Hepatocyte (in vitro differentiated cells): ENCODE measurements at regions not wholly inside any gene's neighbourhood (a gene's known extent, or its start where the extent isn't known, plus 50 kb on each side); places are given as distances from the start of the nearest gene placed in this dataset.

ENCODE experiments used
- EZH2 ChIP-seq: fragments of 200-600 bp; sonication (generic); IDR thresholded peaks from 2 replicates; pipeline ENCODE4 v1.6.1; 2016; ENCODE audit warnings: antibody characterized with exemption, mild to moderate bottlenecking, borderline replicate concordance
- EZH2phosphoT487 ChIP-seq: fragments of 200-600 bp; sonication (generic); IDR thresholded peaks from one replicate; pipeline ENCODE4 v1.6.1; 2018; ENCODE audit warnings: antibody characterized with exemption, mild to moderate bottlenecking, low read depth, moderate library complexity; ENCODE audit not compliant: unreplicated experiment, severe bottlenecking
- TF ChIP-seq, protein P1 (sequence below): fragments of 200-600 bp; sonication (generic); IDR thresholded peaks from 2 replicates; pipeline ENCODE4 v1.5.1; 2016; ENCODE audit warnings: antibody characterized with exemption, mild to moderate bottlenecking; ENCODE audit not compliant: poor library complexity

DNA sequence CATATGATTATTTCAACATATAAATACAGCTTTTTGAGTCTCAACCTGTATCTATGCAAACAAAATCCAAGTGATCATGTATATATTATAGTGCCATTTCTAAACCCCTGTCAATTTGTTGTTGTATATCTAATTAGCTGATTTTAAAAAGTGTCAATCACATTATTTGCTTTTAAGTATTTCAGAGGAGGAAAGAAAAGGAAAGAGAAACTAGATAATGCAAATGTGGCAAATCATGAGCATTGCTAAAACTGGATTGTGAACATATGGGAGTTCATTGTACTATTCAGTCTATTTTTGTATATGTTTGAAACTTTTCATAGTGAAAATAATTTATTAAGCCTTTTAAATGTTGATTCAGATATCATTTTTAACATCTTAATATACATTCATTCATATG is 190.7 kb downstream of the ZIC4 start:
- TF ChIP-seq, protein P1, sequence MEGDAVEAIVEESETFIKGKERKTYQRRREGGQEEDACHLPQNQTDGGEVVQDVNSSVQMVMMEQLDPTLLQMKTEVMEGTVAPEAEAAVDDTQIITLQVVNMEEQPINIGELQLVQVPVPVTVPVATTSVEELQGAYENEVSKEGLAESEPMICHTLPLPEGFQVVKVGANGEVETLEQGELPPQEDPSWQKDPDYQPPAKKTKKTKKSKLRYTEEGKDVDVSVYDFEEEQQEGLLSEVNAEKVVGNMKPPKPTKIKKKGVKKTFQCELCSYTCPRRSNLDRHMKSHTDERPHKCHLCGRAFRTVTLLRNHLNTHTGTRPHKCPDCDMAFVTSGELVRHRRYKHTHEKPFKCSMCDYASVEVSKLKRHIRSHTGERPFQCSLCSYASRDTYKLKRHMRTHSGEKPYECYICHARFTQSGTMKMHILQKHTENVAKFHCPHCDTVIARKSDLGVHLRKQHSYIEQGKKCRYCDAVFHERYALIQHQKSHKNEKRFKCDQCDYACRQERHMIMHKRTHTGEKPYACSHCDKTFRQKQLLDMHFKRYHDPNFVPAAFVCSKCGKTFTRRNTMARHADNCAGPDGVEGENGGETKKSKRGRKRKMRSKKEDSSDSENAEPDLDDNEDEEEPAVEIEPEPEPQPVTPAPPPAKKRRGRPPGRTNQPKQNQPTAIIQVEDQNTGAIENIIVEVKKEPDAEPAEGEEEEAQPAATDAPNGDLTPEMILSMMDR: no peak
- TF ChIP-seq EZH2 (no peak), EZH2phosphoT487 (no peak)
